ENCODE measurements at regions not wholly inside any gene's neighbourhood (a gene's known extent, or its start where the extent isn't known, plus 50 kb on each side); places are given as distances from the start of the nearest gene placed in this dataset.

DNA sequence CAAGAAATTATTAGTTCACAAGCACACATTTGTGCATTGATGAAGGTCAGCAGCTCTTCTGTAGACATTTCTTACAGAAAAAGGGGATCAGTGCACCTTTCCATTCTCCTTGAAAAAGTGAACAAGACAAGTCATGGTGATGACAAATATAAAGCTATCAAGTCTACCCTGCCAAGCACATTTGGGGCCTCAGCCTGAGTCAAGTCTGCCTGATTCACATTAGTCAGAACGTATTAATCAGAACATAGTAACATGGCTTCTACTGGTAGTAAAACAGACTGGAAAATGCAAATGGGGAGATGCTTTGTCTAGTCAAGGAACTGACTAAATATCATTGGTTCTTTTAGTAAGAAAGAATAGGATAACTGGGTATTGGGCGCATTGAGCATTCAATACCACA, 2305.1 kb downstream of the PCDH7 start:
- TF ChIP-seq EZH2 (IDR thresholded peaks at IDR 0.05; ENCODE audit: insufficient read depth, poor library complexity, severe bottlenecking) (no peak), EZH2phosphoT487 (IDR thresholded peaks at IDR 0.05; ENCODE audit: insufficient read depth, low read depth) (no peak)
